ENCODE measurements at regions not wholly inside any gene's neighbourhood (a gene's known extent, or its start where the extent isn't known, plus 50 kb on each side); places are given as distances from the start of the nearest gene placed in this dataset.

DNA sequence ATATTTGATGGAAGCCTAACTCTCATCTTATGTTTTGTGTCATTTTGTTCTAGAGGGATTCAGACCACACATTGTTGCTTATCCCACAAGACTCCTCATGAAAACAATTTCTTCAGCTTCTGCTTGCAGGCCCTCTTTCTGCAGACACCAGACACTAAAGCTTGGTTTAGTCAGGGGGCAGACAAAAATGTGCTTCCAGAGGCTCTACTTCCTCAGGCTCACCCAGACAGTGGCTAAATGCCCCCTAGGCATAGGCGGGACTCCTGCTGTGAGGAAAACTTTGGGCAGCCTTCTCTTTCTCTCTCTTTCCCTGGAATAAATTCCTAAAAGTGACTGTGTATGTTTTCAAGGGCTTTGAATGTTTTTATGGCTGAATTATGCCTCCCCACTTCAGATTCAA is 435.4 kb upstream of the ATP11B start:
- Histone ChIP-seq H3K9me3 (ENCODE audit: low read depth, low read length) (no peaks in the 10 kb centered on the region), H3K9ac (ENCODE audit: insufficient read length) (no peak overlapping the region), H3K4me3 (no peak overlapping the region), H3K36me3 (ENCODE audit: insufficient read depth, low read length) (no peaks in the 10 kb centered on the region), H3K27ac (no peak overlapping the region)
- TF ChIP-seq POLR2AphosphoS5 (IDR thresholded peaks at IDR 0.05; ENCODE audit: borderline replicate concordance, low read depth, low read length) (no peak), FOXP2 (optimal IDR thresholded peaks at IDR 0.05; ENCODE audit: control extremely low read depth, extremely low read length, insufficient read depth) (no peak), EZH2 (IDR thresholded peaks at IDR 0.05) (no peak)
- DNase-seq (ENCODE audit: low read depth, low spot score), result no peak

- H3K9ac ChIP-seq (ENCODE audit: insufficient read length), result no peak overlapping the region
- no peak for DNase-seq (ENCODE audit: low read depth, low spot score)
Measured at GRCh38 chr3:182364323-182364722, 429.0 kb upstream of the ATP11B start.

DNA sequence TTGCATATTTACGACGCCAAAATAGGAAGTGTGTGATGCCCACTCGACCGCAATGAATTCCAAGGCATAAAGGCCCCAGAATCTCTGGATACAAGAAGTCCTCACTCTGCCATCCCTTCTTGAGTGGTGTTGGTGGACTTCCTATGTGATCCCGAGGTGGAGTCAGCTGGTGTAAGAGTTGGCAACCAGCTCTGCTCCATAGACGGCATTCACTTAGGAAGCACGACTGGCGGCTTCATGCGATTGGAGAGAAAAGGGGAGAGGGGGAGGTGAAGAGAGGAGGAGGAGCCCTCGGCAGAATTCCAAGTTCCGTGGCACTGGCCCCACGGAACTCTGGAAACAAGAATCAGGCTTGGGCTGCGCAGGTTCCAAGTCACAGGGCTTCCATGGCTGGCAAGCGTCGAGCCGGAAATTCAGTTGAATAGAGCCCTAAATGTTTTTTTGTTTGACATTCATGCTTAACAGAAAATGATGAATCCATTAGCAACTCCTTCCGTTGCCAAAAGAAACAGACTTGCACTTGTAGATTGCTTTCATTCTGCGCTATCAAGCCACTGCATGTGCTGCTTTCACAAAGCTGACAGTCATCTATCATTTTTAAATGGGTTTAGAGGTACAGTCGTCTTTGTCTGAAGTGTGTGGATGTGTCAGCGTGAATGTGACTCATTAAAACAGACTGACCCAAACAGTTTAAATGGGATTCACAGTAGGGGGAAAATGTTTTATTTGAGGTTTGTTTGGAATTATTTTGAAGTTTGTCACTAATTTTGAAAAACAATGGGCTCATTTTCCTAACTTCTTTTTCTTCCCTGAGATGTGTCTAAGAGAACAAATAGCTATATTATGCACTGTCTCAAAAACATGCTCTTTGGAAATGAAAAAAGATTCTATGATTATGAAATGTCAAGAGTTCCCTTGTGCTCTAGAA is 428.3 kb upstream of the ATP11B start:
- Histone ChIP-seq H3K4me3 (no peak overlapping the region), H3K9me3 (ENCODE audit: low read depth, low read length) (no peaks in the 10 kb centered on the region), H3K9ac (ENCODE audit: insufficient read length) (no peak overlapping the region), H3K27ac (no peak overlapping the region), H3K36me3 (ENCODE audit: insufficient read depth, low read length) (no peaks in the 10 kb centered on the region)
- DNase-seq (ENCODE audit: low read depth, low spot score), result no peak
- TF ChIP-seq EZH2 (IDR thresholded peaks at IDR 0.05), result no peak
- no peak for TF ChIP-seq POLR2AphosphoS5 (IDR thresholded peaks at IDR 0.05; ENCODE audit: borderline replicate concordance, low read depth, low read length)
- no peak for TF ChIP-seq FOXP2 (optimal IDR thresholded peaks at IDR 0.05; ENCODE audit: control extremely low read depth, extremely low read length, insufficient read depth)

More at GRCh38 chr3:182364323-182364722, 429.0 kb upstream of the ATP11B start:
- TF ChIP-seq EZH2 (IDR thresholded peaks at IDR 0.05) (no peak), POLR2AphosphoS5 (IDR thresholded peaks at IDR 0.05; ENCODE audit: borderline replicate concordance, low read depth, low read length) (no peak), FOXP2 (optimal IDR thresholded peaks at IDR 0.05; ENCODE audit: control extremely low read depth, extremely low read length, insufficient read depth) (no peak)
- Histone ChIP-seq H3K4me3 (no peak overlapping the region), H3K9me3 (ENCODE audit: low read depth, low read length) (no peaks in the 10 kb centered on the region), H3K27ac (no peak overlapping the region), H3K36me3 (ENCODE audit: insufficient read depth, low read length) (no peaks in the 10 kb centered on the region)

DNA sequence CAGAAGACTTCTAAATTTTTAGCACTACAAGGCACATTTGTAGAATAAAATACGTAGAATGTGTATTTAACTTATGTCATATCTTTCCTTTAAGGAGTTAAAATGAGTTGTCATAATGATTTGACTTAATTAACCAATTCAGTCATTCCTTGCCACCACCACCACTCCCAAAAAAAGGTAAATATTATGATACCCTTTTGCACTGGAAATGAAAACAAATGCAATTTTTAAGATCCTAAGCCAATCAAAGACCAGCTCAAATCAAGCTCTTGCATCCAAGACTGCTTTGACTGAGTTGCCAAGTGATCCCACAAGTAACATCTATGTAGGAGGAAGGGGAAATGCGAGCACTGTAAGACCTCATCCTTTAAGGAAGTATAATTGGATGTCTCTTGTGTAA is 426.6 kb upstream of the ATP11B start:
- H3K27ac ChIP-seq, result no peak overlapping the region

DNA sequence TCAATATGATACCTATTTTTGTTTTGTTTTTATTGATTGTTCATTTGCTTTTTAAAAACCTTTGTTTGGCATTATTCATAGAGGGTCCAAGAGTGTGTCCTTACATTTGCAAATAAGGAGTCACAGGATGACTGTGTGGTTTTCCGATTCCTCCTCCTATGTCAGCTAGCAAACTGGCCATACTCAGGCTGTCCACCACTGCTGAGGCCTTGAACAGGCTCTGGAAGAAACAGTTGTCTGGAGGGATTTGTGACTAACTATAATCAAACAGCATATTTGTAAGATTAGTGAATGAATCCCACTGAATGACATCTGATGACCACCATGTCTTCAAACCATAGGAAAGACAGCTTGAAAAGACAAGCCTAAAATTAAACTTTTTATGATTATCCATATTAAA is 423.4 kb upstream of the ATP11B start:
- no peak overlapping the region for H3K4me3 ChIP-seq

More for the DNA sequence above, 426.6 kb upstream of the ATP11B start:
- Histone ChIP-seq H3K9ac (ENCODE audit: insufficient read length) (no peak overlapping the region), H3K9me3 (ENCODE audit: low read depth, low read length) (no peaks in the 10 kb centered on the region), H3K36me3 (ENCODE audit: insufficient read depth, low read length) (no peaks in the 10 kb centered on the region), H3K4me3 (no peak overlapping the region)
- no peak for DNase-seq (ENCODE audit: low read depth, low spot score)
- TF ChIP-seq FOXP2 (optimal IDR thresholded peaks at IDR 0.05; ENCODE audit: control extremely low read depth, extremely low read length, insufficient read depth) (no peak), EZH2 (IDR thresholded peaks at IDR 0.05) (no peak), POLR2AphosphoS5 (IDR thresholded peaks at IDR 0.05; ENCODE audit: borderline replicate concordance, low read depth, low read length) (no peak)

DNA sequence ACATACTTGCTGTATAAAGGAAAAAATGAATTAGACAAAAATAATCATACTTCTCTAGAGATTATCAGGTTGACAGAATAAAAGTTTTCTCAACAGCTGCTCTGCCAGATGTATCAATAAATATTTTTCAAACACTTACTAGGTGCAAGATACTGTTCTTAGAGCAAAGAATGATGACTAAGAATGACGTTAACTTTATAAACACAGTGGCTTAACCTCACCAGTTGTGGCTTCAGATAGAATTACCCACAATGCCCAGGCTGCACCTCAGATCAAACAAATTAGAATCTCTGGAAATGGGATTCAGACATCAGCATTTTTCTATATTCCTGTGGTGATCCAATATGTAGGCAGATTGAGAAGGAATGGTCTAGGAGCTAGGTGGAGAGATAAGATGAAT is 422.4 kb upstream of the ATP11B start:
- Histone ChIP-seq H3K9ac (ENCODE audit: insufficient read length) (no peak overlapping the region), H3K36me3 (ENCODE audit: insufficient read depth, low read length) (no peaks in the 10 kb centered on the region), H3K4me3 (no peak overlapping the region), H3K9me3 (ENCODE audit: low read depth, low read length) (no peaks in the 10 kb centered on the region), H3K27ac (no peak overlapping the region)
- no peak for TF ChIP-seq EZH2 (IDR thresholded peaks at IDR 0.05)
- TF ChIP-seq POLR2AphosphoS5 (IDR thresholded peaks at IDR 0.05; ENCODE audit: borderline replicate concordance, low read depth, low read length), result no peak
- TF ChIP-seq FOXP2 (optimal IDR thresholded peaks at IDR 0.05; ENCODE audit: control extremely low read depth, extremely low read length, insufficient read depth), result no peak
- no peak for DNase-seq (ENCODE audit: low read depth, low spot score)

More for the DNA sequence above, 423.4 kb upstream of the ATP11B start:
- Histone ChIP-seq H3K36me3 (ENCODE audit: insufficient read depth, low read length) (no peaks in the 10 kb centered on the region), H3K9me3 (ENCODE audit: low read depth, low read length) (no peaks in the 10 kb centered on the region), H3K9ac (ENCODE audit: insufficient read length) (no peak overlapping the region), H3K27ac (no peak overlapping the region)
- no peak for TF ChIP-seq POLR2AphosphoS5 (IDR thresholded peaks at IDR 0.05; ENCODE audit: borderline replicate concordance, low read depth, low read length)
- TF ChIP-seq EZH2 (IDR thresholded peaks at IDR 0.05), result no peak
- no peak for TF ChIP-seq FOXP2 (optimal IDR thresholded peaks at IDR 0.05; ENCODE audit: control extremely low read depth, extremely low read length, insufficient read depth)
- DNase-seq (ENCODE audit: low read depth, low spot score), result no peak

GRCh38 chr3:182375916-182376315 is 417.4 kb upstream of the ATP11B start:
- no peak for TF ChIP-seq POLR2AphosphoS5 (IDR thresholded peaks at IDR 0.05; ENCODE audit: borderline replicate concordance, low read depth, low read length)
- no peak for TF ChIP-seq EZH2 (IDR thresholded peaks at IDR 0.05)
- TF ChIP-seq FOXP2 (optimal IDR thresholded peaks at IDR 0.05; ENCODE audit: control extremely low read depth, extremely low read length, insufficient read depth), result no peak
- H3K36me3 ChIP-seq (ENCODE audit: insufficient read depth, low read length), result no peaks in the 10 kb centered on the region
- H3K9ac ChIP-seq (ENCODE audit: insufficient read length), result no peak overlapping the region
- DNase-seq (ENCODE audit: low read depth, low spot score), result no peak
- H3K27ac ChIP-seq, result no peak overlapping the region
- H3K4me3 ChIP-seq, result no peak overlapping the region
- H3K9me3 ChIP-seq (ENCODE audit: low read depth, low read length), result no peaks in the 10 kb centered on the region

- Histone ChIP-seq H3K36me3 (ENCODE audit: insufficient read depth, low read length) (no peaks in the 10 kb centered on the region), H3K9ac (ENCODE audit: insufficient read length) (no peak overlapping the region), H3K9me3 (ENCODE audit: low read depth, low read length) (no peaks in the 10 kb centered on the region), H3K4me3 (no peak overlapping the region), H3K27ac (no peak overlapping the region)
- no peak for DNase-seq (ENCODE audit: low read depth, low spot score)
- no peak for TF ChIP-seq FOXP2 (optimal IDR thresholded peaks at IDR 0.05; ENCODE audit: control extremely low read depth, extremely low read length, insufficient read depth)
Measured at GRCh38 chr3:182382112-182382857, 411.0 kb upstream of the ATP11B start.
